GM10266 (cell line): ENCODE measurements at regions not wholly inside any gene's neighbourhood (a gene's known extent, or its start where the extent isn't known, plus 50 kb on each side); places are given as distances from the start of the nearest gene placed in this dataset.

ENCODE experiments used
- DNase-seq: peaks from one replicate; pipeline ENCODE4 v3.0.0; 2012; ENCODE audit errors: extremely low spot score
- TF ChIP-seq, protein P1 (sequence below): IDR thresholded peaks from 2 replicates; pipeline ENCODE4 v1.5.1; 2012; ENCODE audit warnings: mild to moderate bottlenecking, low read depth; ENCODE audit not compliant: control insufficient read depth, insufficient read depth; ENCODE audit errors: missing control alignments

DNA sequence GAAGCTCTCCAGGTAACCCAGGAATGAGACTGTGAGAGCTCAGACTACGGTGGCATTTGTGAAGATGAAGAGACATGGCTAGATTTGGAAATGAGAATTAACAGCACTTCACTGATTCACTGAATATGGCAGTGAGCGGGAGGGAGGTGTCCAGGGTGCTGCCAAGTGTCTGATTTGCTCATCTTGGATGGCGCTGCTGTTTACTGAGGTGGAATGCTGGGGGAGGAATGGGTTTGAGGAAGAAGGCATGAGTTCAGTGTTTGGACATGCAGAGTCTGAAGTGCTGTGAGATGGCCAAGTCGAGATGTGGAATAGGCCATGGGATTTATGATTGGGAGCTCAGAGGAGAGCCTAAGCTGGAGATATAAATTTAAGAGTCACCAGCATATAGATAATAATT lies 437.1 kb upstream of the NPVF start:
- TF ChIP-seq, protein P1, sequence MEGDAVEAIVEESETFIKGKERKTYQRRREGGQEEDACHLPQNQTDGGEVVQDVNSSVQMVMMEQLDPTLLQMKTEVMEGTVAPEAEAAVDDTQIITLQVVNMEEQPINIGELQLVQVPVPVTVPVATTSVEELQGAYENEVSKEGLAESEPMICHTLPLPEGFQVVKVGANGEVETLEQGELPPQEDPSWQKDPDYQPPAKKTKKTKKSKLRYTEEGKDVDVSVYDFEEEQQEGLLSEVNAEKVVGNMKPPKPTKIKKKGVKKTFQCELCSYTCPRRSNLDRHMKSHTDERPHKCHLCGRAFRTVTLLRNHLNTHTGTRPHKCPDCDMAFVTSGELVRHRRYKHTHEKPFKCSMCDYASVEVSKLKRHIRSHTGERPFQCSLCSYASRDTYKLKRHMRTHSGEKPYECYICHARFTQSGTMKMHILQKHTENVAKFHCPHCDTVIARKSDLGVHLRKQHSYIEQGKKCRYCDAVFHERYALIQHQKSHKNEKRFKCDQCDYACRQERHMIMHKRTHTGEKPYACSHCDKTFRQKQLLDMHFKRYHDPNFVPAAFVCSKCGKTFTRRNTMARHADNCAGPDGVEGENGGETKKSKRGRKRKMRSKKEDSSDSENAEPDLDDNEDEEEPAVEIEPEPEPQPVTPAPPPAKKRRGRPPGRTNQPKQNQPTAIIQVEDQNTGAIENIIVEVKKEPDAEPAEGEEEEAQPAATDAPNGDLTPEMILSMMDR, result no peak
- no peak for DNase-seq

DNA sequence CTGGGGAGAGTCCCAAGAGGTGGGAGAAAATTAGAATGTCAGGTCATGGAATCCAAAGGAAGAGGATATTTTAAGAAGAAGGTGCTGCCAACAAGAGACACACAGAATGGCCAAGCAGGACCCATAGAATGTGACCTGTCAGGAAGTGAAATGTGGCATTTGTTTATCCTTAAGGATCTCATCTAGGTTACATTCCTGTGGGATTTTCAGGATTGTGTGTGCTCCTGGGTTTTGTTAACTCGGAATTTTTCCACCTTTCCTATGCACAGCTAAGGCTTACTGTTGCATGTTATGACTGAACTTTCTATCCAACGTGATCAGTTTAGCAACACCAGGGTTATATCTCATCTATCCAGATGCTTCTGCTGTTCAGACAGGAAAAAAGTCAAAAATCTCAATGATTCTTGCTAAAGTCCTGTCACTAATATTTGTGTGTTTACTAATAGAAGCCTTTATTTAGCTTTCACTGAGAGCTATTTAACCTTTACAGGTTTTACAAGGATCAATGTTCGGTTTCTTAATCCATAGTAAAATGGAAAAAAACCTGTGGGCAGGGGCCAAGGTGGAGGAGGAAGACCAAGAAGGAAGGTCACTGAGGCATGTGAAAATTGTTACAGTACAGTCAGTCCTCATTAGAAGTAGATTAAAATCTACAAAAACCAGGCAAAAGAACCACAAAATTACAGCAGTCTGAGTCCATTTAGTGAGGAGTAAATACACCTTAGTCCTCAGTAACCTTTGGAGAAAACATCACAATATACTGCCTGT lies 437.8 kb upstream of the NPVF start:
- DNase-seq, result no peak
- TF ChIP-seq, protein P1, result no peak

DNA sequence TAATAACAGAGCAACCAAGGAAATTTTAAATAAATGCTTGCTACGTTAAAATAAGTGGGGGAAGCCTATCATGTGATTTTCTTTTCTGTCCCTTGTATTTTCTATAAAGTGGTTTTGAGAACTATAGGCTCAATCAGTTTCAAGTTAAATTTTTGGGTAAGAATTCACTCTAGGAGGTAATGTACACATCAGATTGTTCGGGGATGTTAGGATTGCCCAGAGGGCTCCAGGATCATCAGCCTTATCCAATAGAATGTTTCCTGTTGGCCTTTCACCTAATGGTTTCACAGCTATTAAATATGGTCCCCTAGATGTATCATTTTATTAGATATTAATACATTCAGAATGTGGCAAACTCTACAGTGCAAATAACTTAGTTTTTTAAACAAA lies 438.4 kb upstream of the NPVF start:
- TF ChIP-seq, protein P1, result no peak
- DNase-seq, result no peak

DNA sequence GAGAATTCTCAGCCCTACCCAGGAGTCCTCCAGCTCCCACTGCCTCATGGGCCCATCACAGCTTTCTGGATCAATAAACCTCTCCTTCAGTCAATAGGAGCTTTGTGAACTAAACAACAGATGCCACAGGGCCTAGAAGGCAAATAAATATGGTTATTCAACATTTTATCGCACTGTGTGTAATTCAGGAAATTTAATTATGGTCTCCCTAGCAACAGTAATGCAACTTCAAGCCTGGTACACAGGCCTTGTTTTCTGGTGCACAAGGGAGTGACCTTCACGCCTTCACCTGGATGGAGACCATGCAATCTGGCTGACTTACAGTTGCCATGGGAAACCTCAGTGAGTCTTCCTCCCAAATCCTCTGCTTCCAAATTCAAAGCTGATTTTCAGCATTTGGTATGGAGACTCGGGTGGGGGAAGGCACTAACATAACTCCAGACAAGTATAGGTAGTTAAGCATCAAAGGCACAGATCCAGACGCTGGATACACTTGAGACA lies 441.0 kb upstream of the NPVF start:
- DNase-seq, result no peak

DNA sequence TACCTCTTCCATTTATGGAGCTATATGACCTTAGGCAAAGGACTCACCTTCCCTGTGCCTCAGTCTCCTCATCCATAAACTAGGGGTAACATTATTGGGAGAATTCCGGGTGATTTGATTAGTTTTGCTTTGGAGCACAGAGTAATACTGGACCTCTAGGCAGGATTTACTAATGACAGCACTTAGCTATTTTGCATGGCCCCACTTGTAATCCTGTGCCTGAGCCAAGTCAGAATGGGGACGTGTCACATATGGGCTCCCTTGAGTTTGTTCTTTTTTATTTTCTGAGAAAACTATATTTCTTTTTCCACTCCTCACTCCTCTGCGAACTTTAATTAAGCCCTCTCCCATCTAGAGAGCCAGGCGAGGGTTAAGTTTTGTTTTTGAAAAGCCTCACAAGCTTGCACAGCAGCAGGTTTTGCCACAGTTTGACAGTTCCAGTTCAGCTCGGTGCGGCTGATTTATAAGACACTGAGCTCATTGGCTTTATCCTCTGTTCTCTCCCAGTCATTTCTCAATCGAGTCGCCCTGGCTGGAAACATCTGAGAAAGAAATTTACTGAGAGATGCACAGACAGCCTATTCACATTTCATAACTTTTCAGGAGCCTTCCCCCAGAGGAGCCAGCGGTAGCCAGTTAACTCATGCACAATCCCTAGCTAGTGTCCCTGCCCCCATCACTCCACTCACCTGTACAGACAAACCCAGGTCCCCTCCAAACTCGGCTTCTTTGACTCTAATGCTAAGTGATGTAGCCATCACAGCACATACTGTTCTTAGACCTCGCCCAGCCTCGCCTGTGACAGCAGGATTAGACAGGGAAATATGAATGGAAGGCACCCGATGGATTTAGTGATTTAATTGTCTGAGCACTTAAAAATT lies 441.9 kb upstream of the NPVF start:
- TF ChIP-seq, protein P1, result no peak
- DNase-seq, result no peak

More for the DNA sequence above, 441.0 kb upstream of the NPVF start:
- TF ChIP-seq, protein P1, result no peak

DNA sequence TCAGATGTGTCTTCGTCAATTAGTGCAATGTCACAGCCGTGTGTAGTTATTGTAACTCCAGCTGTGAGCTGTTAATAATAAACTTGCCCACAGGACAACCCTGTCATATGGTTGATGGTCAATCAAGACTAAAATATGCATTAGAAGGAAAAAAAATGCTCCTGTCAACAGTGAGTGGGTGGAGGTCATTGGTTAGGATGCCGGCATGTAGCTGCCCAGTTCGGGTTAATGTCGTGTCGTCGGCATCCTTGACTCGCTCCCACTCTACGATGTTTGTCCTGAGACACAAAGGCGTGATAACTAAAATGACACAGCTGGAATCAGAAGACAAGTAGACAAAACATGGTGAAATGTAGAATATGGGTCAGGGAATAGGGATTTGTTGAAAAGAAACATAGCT lies 442.8 kb upstream of the NPVF start:
- TF ChIP-seq, protein P1, result no peak
- no peak for DNase-seq
